ENCODE measurements at regions not wholly inside any gene's neighbourhood (a gene's known extent, or its start where the extent isn't known, plus 50 kb on each side); places are given as distances from the start of the nearest gene placed in this dataset.

- no peak for DNase-seq
- 71 to 81% (median 71%) methylated on average over 3 of the region's 3 CpGs for WGBS, 4 donors
- Histone ChIP-seq H3K27me3 (no peaks in the 10 kb centered on the region), H3K4me3 (no peak overlapping the region), H3K27ac (no peak overlapping the region), H3K4me1 (replicated peaks in 1 of 2) (no peaks in the 10 kb centered on the region), H3K36me3 (replicated peaks in 1 of 2) (no peaks in the 10 kb centered on the region), H3K9me3 (replicated peaks in 1 of 3) (no peaks in the 10 kb centered on the region)
- intact Hi-C loops (cut with DNase I): no loop called here
- TF ChIP-seq CTCF (IDR thresholded peaks at IDR 0.05) (no peak), POLR2A (IDR thresholded peaks at IDR 0.05) (no peak)
Observed at GRCh38 chr2:142435847-142436246, 305.0 kb upstream of the LRP1B start.

GRCh38 chr2:142426064-142426463 lies 295.2 kb upstream of the LRP1B start:
- intact Hi-C loops (cut with DNase I): no loop called here
- H3K36me3 ChIP-seq (replicated peaks in 1 of 2): no peaks in the 10 kb centered on the region
- no peak for TF ChIP-seq POLR2A (IDR thresholded peaks at IDR 0.05)
- no peak for TF ChIP-seq CTCF (IDR thresholded peaks at IDR 0.05)
- WGBS, 4 donors: 66 to 74% (median 68%) methylated on average over 5 of the region's 5 CpGs
- H3K4me1 ChIP-seq (replicated peaks in 1 of 2): no peaks in the 10 kb centered on the region
- no peaks in the 10 kb centered on the region for H3K27me3 ChIP-seq
- no peaks in the 10 kb centered on the region for H3K9me3 ChIP-seq (replicated peaks in 1 of 3)
- no peak overlapping the region for H3K27ac ChIP-seq
- H3K4me3 ChIP-seq: no peak overlapping the region
- DNase-seq: no peak

DNA sequence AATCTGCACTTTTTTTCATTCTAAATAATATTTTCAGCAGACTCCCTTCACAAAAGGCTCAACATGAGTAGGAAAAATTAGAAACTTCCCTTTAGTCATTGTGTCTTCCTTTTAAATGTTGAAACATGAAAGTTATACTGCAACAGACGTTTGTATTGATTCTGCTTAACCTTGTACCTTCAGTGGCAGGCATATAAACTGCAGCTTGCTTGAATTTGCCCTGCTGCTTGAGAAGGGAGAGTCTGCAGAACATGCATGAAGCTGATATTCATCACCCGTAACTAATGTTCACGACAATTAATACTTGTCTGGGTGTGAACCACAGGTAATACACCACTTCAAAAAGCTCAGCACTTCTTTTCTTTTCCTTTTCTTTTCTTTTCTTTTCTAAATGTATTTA lies 294.7 kb upstream of the LRP1B start:
- Histone ChIP-seq H3K27ac (no peak overlapping the region), H3K27me3 (no peaks in the 10 kb centered on the region), H3K9me3 (replicated peaks in 1 of 3) (no peaks in the 10 kb centered on the region), H3K36me3 (replicated peaks in 1 of 2) (no peaks in the 10 kb centered on the region), H3K4me1 (replicated peaks in 1 of 2) (no peaks in the 10 kb centered on the region), H3K4me3 (no peak overlapping the region)
- no peak for DNase-seq
- intact Hi-C loops (cut with DNase I): no loop called here
- TF ChIP-seq CTCF (IDR thresholded peaks at IDR 0.05) (no peak), POLR2A (IDR thresholded peaks at IDR 0.05) (no peak)
- 49 to 55% (median 52%) methylated on average over 3 of the region's 3 CpGs for WGBS, 4 donors

GRCh38 chr2:142423603-142424002 lies 292.8 kb upstream of the LRP1B start:
- no peaks in the 10 kb centered on the region for H3K4me1 ChIP-seq (replicated peaks in 1 of 2)

More at GRCh38 chr2:142423603-142424002, 292.8 kb upstream of the LRP1B start:
- Histone ChIP-seq H3K27me3 (no peaks in the 10 kb centered on the region), H3K27ac (no peak overlapping the region), H3K4me3 (no peak overlapping the region), H3K9me3 (replicated peaks in 1 of 3) (no peaks in the 10 kb centered on the region), H3K36me3 (replicated peaks in 1 of 2) (no peaks in the 10 kb centered on the region)
- TF ChIP-seq POLR2A (IDR thresholded peaks at IDR 0.05): no peak
- TF ChIP-seq CTCF (IDR thresholded peaks at IDR 0.05): no peak
- intact Hi-C loops (cut with DNase I): no loop called here
- WGBS, 4 donors: 68 to 83% (median 76%) methylated on average over 1 of the region's 1 CpG
- DNase-seq: no peak

Data from adrenal gland (tissue), 9 donors.